NCI-H446 treated with DMSO at 0.1 percent for 48 hours (cell line): ENCODE measurements at regions not wholly inside any gene's neighbourhood (a gene's known extent, or its start where the extent isn't known, plus 50 kb on each side); places are given as distances from the start of the nearest gene placed in this dataset.
"Not testable (repeated sequence)": the region's sequence is repeated elsewhere in the genome, so short reads cannot be mapped to it uniquely, and the experiment has no call there.

Experiments used
- DNase-seq: peaks from one replicate; lab custom pipeline; 2025; lab: John Stamatoyannopoulos, UW

GRCh38 chrX:46366381-46367207 is 178.6 kb downstream of the ZNF674 start:
- no peak for DNase-seq

- no peak for DNase-seq
These were observed 190.7 kb downstream of the ZNF674 start for GRCh38 chrX:46354481-46354880.

- no peak for DNase-seq
These were observed 203.4 kb downstream of the ZNF674 start for GRCh38 chrX:46341767-46342322.

GRCh38 chrX:46340696-46341095 is 204.5 kb downstream of the ZNF674 start:
- DNase-seq = no peak

GRCh38 chrX:46333550-46333949 is 211.7 kb downstream of the ZNF674 start:
- DNase-seq = no peak

GRCh38 chrX:46330981-46331380 is 214.2 kb downstream of the ZNF674 start:
- no peak for DNase-seq

GRCh38 chrX:46330513-46330912 is 214.7 kb downstream of the ZNF674 start:
- no peak for DNase-seq

- no peak for DNase-seq
These were observed 217.1 kb downstream of the ZNF674 start for GRCh38 chrX:46328133-46328532.

- DNase-seq = no peak
These were observed 217.6 kb downstream of the ZNF674 start for GRCh38 chrX:46327566-46328115.

GRCh38 chrX:46326161-46326560 is 219.1 kb downstream of the ZNF674 start:
- DNase-seq = no peak

GRCh38 chrX:46325312-46325877 is 219.8 kb downstream of the ZNF674 start:
- DNase-seq = no peak

- DNase-seq = no peak
These were observed 221.1 kb downstream of the ZNF674 start for GRCh38 chrX:46324166-46324565.

GRCh38 chrX:46322929-46323328 is 222.3 kb downstream of the ZNF674 start:
- not testable (repeated sequence) for DNase-seq

- DNase-seq = no peak
These were observed 223.5 kb downstream of the ZNF674 start for GRCh38 chrX:46321676-46322075.

- DNase-seq = no peak
These were observed 225.5 kb downstream of the ZNF674 start for GRCh38 chrX:46319750-46320149.

GRCh38 chrX:46318551-46318950 is 226.7 kb downstream of the ZNF674 start:
- no peak for DNase-seq

GRCh38 chrX:46317163-46317562 is 228.1 kb downstream of the ZNF674 start:
- no peak for DNase-seq

- no peak for DNase-seq
These were observed 233.6 kb downstream of the ZNF674 start for GRCh38 chrX:46311581-46312120.

GRCh38 chrX:46310815-46311497 is 234.3 kb downstream of the ZNF674 start:
- no peak for DNase-seq

- DNase-seq = no peak
These were observed 237.1 kb downstream of the ZNF674 start for GRCh38 chrX:46308110-46308509.

GRCh38 chrX:46306103-46306502 is 239.1 kb downstream of the ZNF674 start:
- DNase-seq = no peak

GRCh38 chrX:46305431-46305830 is 239.8 kb downstream of the ZNF674 start:
- DNase-seq = no peak
